ENCODE measurements at regions not wholly inside any gene's neighbourhood (a gene's known extent, or its start where the extent isn't known, plus 50 kb on each side); places are given as distances from the start of the nearest gene placed in this dataset.
"Not testable (repeated sequence)": the region's sequence is repeated elsewhere in the genome, so short reads cannot be mapped to it uniquely, and the experiment has no call there.

GRCh38 chr9:23039402-23039801 lies 592.8 kb downstream of the DMRTA1 start:
- no peak overlapping the region for H3K27ac Mint-ChIP-seq
- H3K4me3 Mint-ChIP-seq (ENCODE audit: low read depth): no peak overlapping the region
- H3K36me3 Mint-ChIP-seq (ENCODE audit: insufficient read depth): no peaks in the 10 kb centered on the region
- no peaks in the 10 kb centered on the region for H3K4me1 Mint-ChIP-seq (ENCODE audit: low read depth)
- no peak for DNase-seq (ENCODE audit: low spot score, unreplicated experiment)
- no peaks in the 10 kb centered on the region for H3K27me3 Mint-ChIP-seq
- H3K9me3 Mint-ChIP-seq (ENCODE audit: low read depth): no peaks in the 10 kb centered on the region
- TF ChIP-seq CTCF (IDR thresholded peaks at IDR 0.05; ENCODE audit: unreplicated experiment): no peak

- no peaks in the 10 kb centered on the region for H3K9me3 Mint-ChIP-seq (ENCODE audit: low read depth)
- no peaks in the 10 kb centered on the region for H3K27me3 Mint-ChIP-seq
- no peaks in the 10 kb centered on the region for H3K4me1 Mint-ChIP-seq (ENCODE audit: low read depth)
- TF ChIP-seq CTCF (IDR thresholded peaks at IDR 0.05; ENCODE audit: unreplicated experiment): no peak
- H3K27ac Mint-ChIP-seq: no peak overlapping the region
- H3K36me3 Mint-ChIP-seq (ENCODE audit: insufficient read depth): no peaks in the 10 kb centered on the region
- no peak for DNase-seq (ENCODE audit: low spot score, unreplicated experiment)
- no peak overlapping the region for H3K4me3 Mint-ChIP-seq (ENCODE audit: low read depth)
These were observed 594.8 kb downstream of the DMRTA1 start for GRCh38 chr9:23041466-23041865.

GRCh38 chr9:23044549-23044948 lies 597.9 kb downstream of the DMRTA1 start:
- H3K36me3 Mint-ChIP-seq (ENCODE audit: insufficient read depth): no peaks in the 10 kb centered on the region
- H3K4me3 Mint-ChIP-seq (ENCODE audit: low read depth): no peak overlapping the region
- peaks cover under 1% of the 10 kb centered on the region for H3K4me1 Mint-ChIP-seq (ENCODE audit: low read depth)
- H3K27ac Mint-ChIP-seq: no peak overlapping the region
- TF ChIP-seq CTCF (IDR thresholded peaks at IDR 0.05; ENCODE audit: unreplicated experiment): no peak
- peaks cover 4% of the 10 kb centered on the region for H3K9me3 Mint-ChIP-seq (ENCODE audit: low read depth)
- DNase-seq (ENCODE audit: low spot score, unreplicated experiment): no peak
- no peaks in the 10 kb centered on the region for H3K27me3 Mint-ChIP-seq

- not testable (repeated sequence) for H3K36me3 Mint-ChIP-seq (ENCODE audit: insufficient read depth); H3K4me1 Mint-ChIP-seq (ENCODE audit: low read depth); H3K27ac Mint-ChIP-seq; H3K4me3 Mint-ChIP-seq (ENCODE audit: low read depth); H3K9me3 Mint-ChIP-seq (ENCODE audit: low read depth); H3K27me3 Mint-ChIP-seq; DNase-seq (ENCODE audit: low spot score, unreplicated experiment)
These were observed 599.4 kb downstream of the DMRTA1 start for GRCh38 chr9:23046026-23046425.

GRCh38 chr9:23050548-23050947 lies 603.9 kb downstream of the DMRTA1 start:
- Mint-ChIP-seq H3K9me3 (ENCODE audit: low read depth) (peaks cover 4% of the 10 kb centered on the region), H3K27me3 (no peaks in the 10 kb centered on the region), H3K27ac (no peak overlapping the region), H3K36me3 (ENCODE audit: insufficient read depth) (no peaks in the 10 kb centered on the region), H3K4me1 (ENCODE audit: low read depth) (peaks cover 8% of the 10 kb centered on the region), H3K4me3 (ENCODE audit: low read depth) (no peak overlapping the region)
- no peak for TF ChIP-seq CTCF (IDR thresholded peaks at IDR 0.05; ENCODE audit: unreplicated experiment)
- no peak for DNase-seq (ENCODE audit: low spot score, unreplicated experiment)

GRCh38 chr9:23073136-23073535 lies 626.5 kb downstream of the DMRTA1 start:
- Mint-ChIP-seq H3K9me3 (ENCODE audit: low read depth) (no peaks in the 10 kb centered on the region), H3K27me3 (no peaks in the 10 kb centered on the region), H3K4me1 (ENCODE audit: low read depth) (no peaks in the 10 kb centered on the region), H3K4me3 (ENCODE audit: low read depth) (no peak overlapping the region), H3K27ac (no peak overlapping the region), H3K36me3 (ENCODE audit: insufficient read depth) (no peaks in the 10 kb centered on the region)
- no peak for DNase-seq (ENCODE audit: low spot score, unreplicated experiment)
- no peak for TF ChIP-seq CTCF (IDR thresholded peaks at IDR 0.05; ENCODE audit: unreplicated experiment)

Measured in progenitor cell of endocrine pancreas (in vitro differentiated cells).